SK-N-SH (cell line): ENCODE measurements at regions not wholly inside any gene's neighbourhood (a gene's known extent, or its start where the extent isn't known, plus 50 kb on each side); places are given as distances from the start of the nearest gene placed in this dataset.

Experiments used
- RCOR1 ChIP-seq: fragments of 150-350 bp; IDR thresholded peaks from 2 replicates; pipeline ENCODE4 v1.6.1; 2017; ENCODE audit warnings: antibody characterized with exemption, low read length
- RFX5 ChIP-seq: IDR thresholded peaks from 2 replicates; pipeline ENCODE4 v1.6.1; 2012; ENCODE audit warnings: mild to moderate bottlenecking, improper control_type of control experiment, low read length
- TF ChIP-seq, protein P1 (sequence below): fragments of 200-600 bp; sonication (generic); IDR thresholded peaks from 2 replicates; pipeline ENCODE4 v1.6.1; 2017; ENCODE audit warnings: antibody characterized with exemption, mild to moderate bottlenecking, moderate library complexity

DNA sequence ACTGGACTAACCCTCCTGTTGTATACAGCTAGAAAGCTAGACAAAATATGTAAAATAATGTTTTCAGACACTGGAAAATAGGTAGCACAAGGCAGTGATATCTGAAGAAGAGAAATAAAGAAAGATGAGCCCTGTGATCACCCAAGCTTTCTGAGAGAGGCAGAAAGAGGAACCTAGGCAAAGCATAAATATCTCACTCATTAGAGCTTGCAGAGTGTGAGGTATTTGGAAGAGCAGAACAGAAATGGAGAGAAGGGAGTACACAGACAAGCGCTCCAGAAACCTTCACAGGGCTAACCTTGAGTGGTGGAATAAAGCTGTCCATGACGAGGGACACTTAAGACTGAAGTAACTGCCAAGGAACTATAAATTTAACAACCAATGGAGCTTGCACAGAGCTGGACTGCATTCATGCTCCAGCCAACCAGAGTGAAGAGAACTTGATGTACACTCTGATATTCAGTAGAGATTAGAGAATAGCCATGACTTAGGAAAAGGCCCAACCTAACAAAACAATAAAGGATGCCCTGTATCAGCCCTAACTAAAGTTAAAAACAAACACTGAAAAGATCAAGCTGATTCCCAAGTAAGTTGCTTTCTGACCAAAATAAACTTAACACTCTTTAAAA is 280.9 kb upstream of the STXBP5 start:
- TF ChIP-seq, protein P1, sequence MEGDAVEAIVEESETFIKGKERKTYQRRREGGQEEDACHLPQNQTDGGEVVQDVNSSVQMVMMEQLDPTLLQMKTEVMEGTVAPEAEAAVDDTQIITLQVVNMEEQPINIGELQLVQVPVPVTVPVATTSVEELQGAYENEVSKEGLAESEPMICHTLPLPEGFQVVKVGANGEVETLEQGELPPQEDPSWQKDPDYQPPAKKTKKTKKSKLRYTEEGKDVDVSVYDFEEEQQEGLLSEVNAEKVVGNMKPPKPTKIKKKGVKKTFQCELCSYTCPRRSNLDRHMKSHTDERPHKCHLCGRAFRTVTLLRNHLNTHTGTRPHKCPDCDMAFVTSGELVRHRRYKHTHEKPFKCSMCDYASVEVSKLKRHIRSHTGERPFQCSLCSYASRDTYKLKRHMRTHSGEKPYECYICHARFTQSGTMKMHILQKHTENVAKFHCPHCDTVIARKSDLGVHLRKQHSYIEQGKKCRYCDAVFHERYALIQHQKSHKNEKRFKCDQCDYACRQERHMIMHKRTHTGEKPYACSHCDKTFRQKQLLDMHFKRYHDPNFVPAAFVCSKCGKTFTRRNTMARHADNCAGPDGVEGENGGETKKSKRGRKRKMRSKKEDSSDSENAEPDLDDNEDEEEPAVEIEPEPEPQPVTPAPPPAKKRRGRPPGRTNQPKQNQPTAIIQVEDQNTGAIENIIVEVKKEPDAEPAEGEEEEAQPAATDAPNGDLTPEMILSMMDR = no peak
- TF ChIP-seq RCOR1 (no peak), RFX5 (no peak)
